HepG2 (cell line): ENCODE measurements at regions not wholly inside any gene's neighbourhood (a gene's known extent, or its start where the extent isn't known, plus 50 kb on each side); places are given as distances from the start of the nearest gene placed in this dataset.

ENCODE experiments used
- POLR2A ChIP-seq, 2 experiments: IDR thresholded peaks; 2 replicates each; pipeline ENCODE4 v1.6.1; 2011; ENCODE audit warnings: low read depth in 2 of 2, low read length in 2 of 2, mild to moderate bottlenecking in 1 of 2, moderate library complexity in 1 of 2; ENCODE audit not compliant: insufficient read depth in 1 of 2
- ZNF24 ChIP-seq: fragments of 450-650 bp; IDR thresholded peaks from 2 replicates; pipeline ENCODE4 v1.6.1; 2017; ENCODE audit warnings: antibody characterized with exemption, mild to moderate bottlenecking
- ZNF850 ChIP-seq: sonication (generic); formaldehyde crosslinking; conservative IDR thresholded peaks from 2 replicates; pipeline ENCODE4 v1.9.0; 2021; ENCODE audit warnings: mild to moderate bottlenecking, missing genetic modification reagents

DNA sequence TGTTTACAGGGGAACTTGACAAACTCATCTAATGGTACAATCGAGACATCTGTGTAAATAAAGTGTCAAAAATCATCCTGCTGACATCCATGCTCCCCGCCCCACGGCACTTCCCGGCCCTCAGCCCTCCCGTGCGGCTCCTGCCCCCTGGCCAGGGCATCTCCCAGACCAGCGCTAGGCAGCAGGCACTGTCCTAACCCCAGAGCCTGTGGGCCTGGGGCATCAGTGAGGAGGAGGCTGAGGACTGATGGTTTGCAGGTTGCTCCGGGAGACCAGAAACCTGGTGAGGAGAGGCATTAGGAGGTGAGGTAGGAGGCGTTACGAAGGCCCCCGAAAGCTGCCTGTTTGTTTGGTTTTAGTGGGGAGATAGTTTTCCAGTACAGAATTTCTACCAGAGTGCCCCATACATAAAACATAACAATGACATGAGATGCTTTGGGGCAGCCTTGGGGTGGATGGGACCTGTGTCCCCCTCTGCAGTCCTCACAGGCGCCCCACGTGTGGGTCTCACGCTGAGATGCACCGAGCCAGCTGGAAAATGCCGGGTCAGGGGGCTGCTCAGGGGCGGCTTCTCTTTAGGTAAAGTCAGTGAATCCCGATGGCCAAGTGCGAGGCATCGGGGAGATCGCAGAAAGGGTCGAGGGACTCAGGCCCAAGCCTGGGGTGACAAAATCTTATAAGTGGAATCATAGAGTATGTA, 114.2 kb downstream of the RTP5 start:
- TF ChIP-seq ZNF24 (no peak), ZNF850 (CRISPR knock-in tag) (no peak), POLR2A (IDR thresholded peaks at IDR 0.05; ENCODE audit: insufficient read depth in 1 of 2, low read depth in 2 of 2, low read length in 2 of 2) (no peak)
